Skeletal muscle tissue (tissue), 3 donors: ENCODE measurements at regions not wholly inside any gene's neighbourhood (a gene's known extent, or its start where the extent isn't known, plus 50 kb on each side); places are given as distances from the start of the nearest gene placed in this dataset.

Experiments used
- H3K27ac ChIP-seq: one replicate; pipeline ENCODE4 v1.7.0; 2013; ENCODE audit warnings: mild to moderate bottlenecking, low read depth, low read length, inconsistent platforms
- H3K27me3 ChIP-seq, 3 donors: one replicate each; pipeline ENCODE4 v1.7.0; 2013; ENCODE audit warnings: low read length in 3 of 3; ENCODE audit not compliant: control insufficient read depth in 3 of 3, insufficient read depth in 3 of 3
- H3K36me3 ChIP-seq, 3 donors: one replicate each; pipeline ENCODE4 v1.7.0; 2013; ENCODE audit warnings: low read length in 3 of 3; ENCODE audit not compliant: control insufficient read depth in 3 of 3, insufficient read depth in 3 of 3
- H3K4me1 ChIP-seq, 3 donors: one replicate each; pipeline ENCODE4 v1.7.0; 2013; ENCODE audit warnings: low read length in 3 of 3, mild to moderate bottlenecking in 3 of 3; ENCODE audit not compliant: control insufficient read depth in 3 of 3, insufficient read depth in 3 of 3
- H3K4me3 ChIP-seq, 3 donors: one replicate each; pipeline ENCODE4 v1.7.0; 2013; ENCODE audit warnings: low read length in 3 of 3
- H3K9ac ChIP-seq, 3 donors: one replicate each; pipeline ENCODE4 v1.7.0; 2013; ENCODE audit warnings: low read length in 3 of 3, mild to moderate bottlenecking in 3 of 3, moderate library complexity in 2 of 3, low read depth in 1 of 3
- H3K9me3 ChIP-seq, 3 donors: one replicate each; pipeline ENCODE4 v1.7.0; 2013; ENCODE audit warnings: low read length in 3 of 3; ENCODE audit not compliant: control insufficient read depth in 3 of 3
- donor health status: Osteomylitis.

- Histone ChIP-seq H3K27me3 (no peaks in the 10 kb centered on the region), H3K4me1 (no peaks in the 10 kb centered on the region), H3K4me3 (no peak overlapping the region), H3K9ac (no peak overlapping the region), H3K27ac (no peak overlapping the region), H3K9me3 (peaks cover 0 to 3% (median 0%) of the 10 kb centered on the region in 3 donors), H3K36me3 (no peaks in the 10 kb centered on the region)
Measured at GRCh38 chr1:222129041-222129440, 387.2 kb upstream of the DUSP10 start.

DNA sequence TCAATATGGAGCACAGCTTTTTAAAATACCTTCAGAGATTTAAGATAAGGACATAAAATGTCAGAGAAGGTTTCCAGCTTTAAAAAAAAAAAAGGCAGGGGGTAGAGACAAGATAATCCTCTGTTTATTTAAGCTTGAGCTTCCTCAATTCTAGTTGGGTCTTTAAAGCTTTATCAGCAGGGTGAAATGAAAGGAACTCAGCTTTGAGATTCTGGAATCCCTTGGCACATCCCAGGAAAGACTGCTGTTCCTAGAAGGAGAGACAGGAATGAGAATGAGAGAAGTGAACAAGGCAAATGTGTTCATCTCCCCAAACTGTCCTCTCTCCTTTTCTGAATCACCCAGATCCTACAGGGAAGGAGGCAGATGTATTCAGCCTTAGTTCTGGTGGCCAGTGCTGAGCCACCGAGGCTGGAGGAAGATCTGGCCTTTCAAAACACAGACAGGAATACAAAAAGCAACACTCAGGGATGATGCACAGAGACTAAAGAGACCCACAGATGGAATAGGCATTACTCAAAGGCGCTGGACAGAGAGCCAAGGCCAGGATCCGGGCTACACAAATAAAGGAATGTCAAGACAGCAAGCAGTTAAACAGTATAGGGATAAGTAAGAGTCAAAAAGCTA, 385.8 kb upstream of the DUSP10 start:
- no peaks in the 10 kb centered on the region for H3K36me3 ChIP-seq
- H3K9me3 ChIP-seq: no peaks in the 10 kb centered on the region
- H3K9ac ChIP-seq: no peak overlapping the region
- no peaks in the 10 kb centered on the region for H3K27me3 ChIP-seq
- no peak overlapping the region for H3K4me3 ChIP-seq
- no peaks in the 10 kb centered on the region for H3K4me1 ChIP-seq
- no peak overlapping the region for H3K27ac ChIP-seq

DNA sequence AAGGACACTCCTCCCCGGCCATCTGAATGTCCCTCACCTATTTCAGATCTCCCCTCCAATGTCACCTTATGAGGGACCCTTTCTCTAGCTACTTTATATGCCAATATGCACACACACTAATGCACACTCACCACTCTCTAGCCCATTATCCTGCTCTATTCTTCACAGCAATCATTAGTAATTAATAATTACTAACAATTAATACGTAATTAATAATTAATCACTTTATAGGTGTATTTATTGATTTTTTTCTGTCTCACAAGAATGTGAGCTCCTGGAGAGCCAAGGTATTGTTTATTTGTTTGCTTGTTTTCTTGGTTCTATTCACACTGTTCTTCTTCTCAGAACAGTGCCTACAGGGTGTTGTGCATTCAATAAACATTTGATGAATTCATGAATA, 385.2 kb upstream of the DUSP10 start:
- Histone ChIP-seq H3K36me3 (no peaks in the 10 kb centered on the region), H3K9ac (no peak overlapping the region), H3K4me3 (no peak overlapping the region), H3K9me3 (no peaks in the 10 kb centered on the region), H3K27me3 (no peaks in the 10 kb centered on the region), H3K4me1 (no peaks in the 10 kb centered on the region), H3K27ac (no peak overlapping the region)

DNA sequence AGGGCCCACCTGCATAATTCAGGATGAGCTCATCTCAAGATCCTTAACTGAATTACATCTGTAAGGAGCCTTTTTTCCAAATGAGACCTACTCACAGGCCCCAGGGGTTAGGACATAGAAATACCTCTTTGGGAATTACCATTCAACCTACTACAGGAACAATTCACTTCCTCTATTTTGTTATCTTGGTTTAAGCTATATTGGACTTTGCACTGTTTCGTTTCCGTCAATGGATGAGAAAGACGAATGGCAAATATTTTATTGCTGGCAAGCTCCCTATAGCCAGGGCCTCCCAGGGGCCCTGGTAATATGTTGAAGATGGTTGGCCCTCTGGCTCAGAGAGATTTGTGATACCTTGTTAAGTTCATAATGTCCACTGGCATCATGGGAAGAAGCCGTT, 384.2 kb upstream of the DUSP10 start:
- H3K36me3 ChIP-seq: no peaks in the 10 kb centered on the region
- H3K4me1 ChIP-seq: no peaks in the 10 kb centered on the region
- no peak overlapping the region for H3K27ac ChIP-seq
- H3K9me3 ChIP-seq: no peaks in the 10 kb centered on the region
- H3K27me3 ChIP-seq: no peaks in the 10 kb centered on the region
- H3K9ac ChIP-seq: no peak overlapping the region
- H3K4me3 ChIP-seq: no peak overlapping the region

- H3K27me3 ChIP-seq: no peaks in the 10 kb centered on the region
- no peak overlapping the region for H3K4me3 ChIP-seq
- no peak overlapping the region for H3K9ac ChIP-seq
- no peaks in the 10 kb centered on the region for H3K9me3 ChIP-seq
- no peaks in the 10 kb centered on the region for H3K4me1 ChIP-seq
- H3K36me3 ChIP-seq: no peaks in the 10 kb centered on the region
- no peak overlapping the region for H3K27ac ChIP-seq
Measured at GRCh38 chr1:222124602-222125001, 382.7 kb upstream of the DUSP10 start.

DNA sequence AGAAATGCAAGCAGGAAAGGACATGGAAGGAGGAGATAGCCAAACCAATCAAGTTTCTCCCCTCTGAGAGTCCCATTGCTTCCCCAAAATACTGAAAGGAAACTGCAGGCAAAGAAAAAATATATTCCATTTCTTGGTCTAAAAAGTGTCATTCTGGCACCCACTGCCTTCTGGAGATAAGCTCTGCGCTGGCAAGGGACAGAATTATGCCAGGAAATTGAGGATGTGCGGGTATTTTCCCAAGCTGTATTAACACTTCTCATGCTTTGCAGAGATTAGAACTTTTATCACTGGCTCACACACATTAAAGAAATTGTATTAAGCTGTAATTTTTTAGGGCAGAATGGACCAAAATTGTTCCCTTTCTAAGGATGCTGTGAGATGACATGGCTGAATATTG, 381.2 kb upstream of the DUSP10 start:
- Histone ChIP-seq H3K27ac (no peak overlapping the region), H3K9me3 (no peaks in the 10 kb centered on the region), H3K36me3 (no peaks in the 10 kb centered on the region), H3K4me1 (no peaks in the 10 kb centered on the region), H3K9ac (no peak overlapping the region), H3K27me3 (no peaks in the 10 kb centered on the region), H3K4me3 (no peak overlapping the region)

DNA sequence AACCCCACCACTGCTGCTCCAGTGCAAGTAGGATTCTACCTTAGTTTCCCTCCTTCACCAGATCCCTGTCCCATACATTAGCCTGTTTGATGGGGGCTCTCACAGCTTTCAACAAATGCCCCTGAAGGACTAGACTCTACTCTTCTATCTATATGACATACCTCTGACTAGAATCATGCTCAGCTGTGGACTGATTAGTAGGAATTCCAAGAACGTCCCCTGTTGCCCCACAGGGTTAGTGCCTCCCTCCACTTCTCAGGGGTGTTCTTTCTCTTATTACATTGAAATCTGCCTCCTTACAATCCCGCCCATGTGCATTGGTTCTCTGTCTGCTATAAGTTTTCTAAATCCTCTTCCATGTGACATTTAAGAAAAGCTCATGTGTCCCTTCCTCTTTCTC, 375.9 kb upstream of the DUSP10 start:
- Histone ChIP-seq H3K36me3 (no peaks in the 10 kb centered on the region), H3K27me3 (no peaks in the 10 kb centered on the region), H3K4me1 (no peaks in the 10 kb centered on the region), H3K9ac (no peak overlapping the region), H3K4me3 (no peak overlapping the region), H3K27ac (no peak overlapping the region), H3K9me3 (no peaks in the 10 kb centered on the region)

DNA sequence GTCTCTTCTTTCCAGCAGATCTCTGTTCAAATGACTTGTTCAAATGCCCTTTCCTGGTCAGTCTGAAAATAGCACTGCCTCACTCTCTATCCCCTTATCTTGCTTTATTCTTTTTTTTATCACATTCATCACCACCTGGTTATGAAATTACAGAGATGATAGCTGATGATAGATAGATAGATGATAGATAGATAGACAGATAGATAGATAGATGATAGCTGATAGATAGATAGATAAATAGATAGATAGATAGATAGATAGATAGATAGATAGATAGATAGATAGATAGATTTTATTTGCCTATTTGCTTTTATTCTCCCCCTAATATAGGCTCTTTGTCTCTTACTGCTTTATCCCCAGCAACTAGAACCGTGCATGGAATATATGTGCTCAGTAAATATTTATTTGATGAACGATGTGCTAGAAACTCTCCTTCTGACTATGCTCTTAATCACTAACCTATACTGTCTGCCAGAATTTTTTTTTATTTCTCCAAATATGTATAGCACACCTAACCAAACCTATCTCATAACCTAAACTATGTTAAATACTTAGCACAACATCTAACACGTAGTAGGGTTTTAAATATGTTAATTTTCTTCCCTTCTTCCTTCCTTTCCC, 372.8 kb upstream of the DUSP10 start:
- Histone ChIP-seq H3K27ac (no peak overlapping the region), H3K9ac (no peak overlapping the region), H3K4me3 (no peak overlapping the region), H3K9me3 (no peaks in the 10 kb centered on the region), H3K27me3 (no peaks in the 10 kb centered on the region), H3K36me3 (no peaks in the 10 kb centered on the region), H3K4me1 (no peaks in the 10 kb centered on the region)

DNA sequence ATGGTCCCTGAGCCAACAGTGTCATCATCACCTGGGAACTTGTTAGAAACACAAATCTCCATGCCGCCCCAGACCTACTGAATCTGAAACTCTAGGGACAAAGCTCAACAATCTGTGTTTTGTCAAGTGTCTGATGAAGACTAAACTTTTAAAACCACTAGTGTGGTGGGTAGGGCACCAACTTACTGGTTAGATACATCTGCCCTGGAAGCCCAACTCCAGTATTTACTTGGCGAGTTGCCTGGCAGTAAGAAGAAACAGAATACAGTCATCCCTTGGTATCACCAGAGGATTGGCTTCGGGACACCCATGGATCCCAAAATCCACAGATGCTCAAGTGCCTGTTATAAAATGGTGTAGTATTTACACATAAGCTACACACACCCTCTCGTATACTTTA, 367.9 kb upstream of the DUSP10 start:
- Histone ChIP-seq H3K9ac (no peak overlapping the region), H3K4me1 (peaks cover 0 to 4% (median 0%) of the 10 kb centered on the region in 3 donors), H3K27me3 (no peaks in the 10 kb centered on the region), H3K36me3 (no peaks in the 10 kb centered on the region), H3K4me3 (no peak overlapping the region), H3K9me3 (no peaks in the 10 kb centered on the region), H3K27ac (no peak overlapping the region)

- H3K9ac ChIP-seq: no peak overlapping the region
- H3K27me3 ChIP-seq: peaks cover 0 to 2% (median 0%) of the 10 kb centered on the region in 3 donors
- no peaks in the 10 kb centered on the region for H3K36me3 ChIP-seq
- peaks cover 0 to 5% (median 0%) of the 10 kb centered on the region in 3 donors for H3K4me1 ChIP-seq
- H3K9me3 ChIP-seq: no peaks in the 10 kb centered on the region
- no peak overlapping the region for H3K4me3 ChIP-seq
- no peak overlapping the region for H3K27ac ChIP-seq
Measured at GRCh38 chr1:222107975-222108374, 366.1 kb upstream of the DUSP10 start.
